H9 (cell line): ENCODE measurements at regions not wholly inside any gene's neighbourhood (a gene's known extent, or its start where the extent isn't known, plus 50 kb on each side); places are given as distances from the start of the nearest gene placed in this dataset.

ENCODE experiments used
- DNase-seq: peaks from one replicate; pipeline ENCODE4 v3.0.0-alpha.2; 2017
- H2AFZ ChIP-seq: one replicate; pipeline ENCODE4 v1.6.1; 2013; ENCODE audit warnings: mild to moderate bottlenecking, low read length, control low read depth, moderate library complexity
- H2AK5ac ChIP-seq: 2 replicates; pipeline ENCODE4 v1.6.1; 2013; ENCODE audit warnings: low read length, control low read depth, mixed read lengths; ENCODE audit not compliant: insufficient read length
- H2BK120ac ChIP-seq: one replicate; pipeline ENCODE4 v1.6.1; 2013; ENCODE audit warnings: low read depth, mild to moderate bottlenecking, low read length, control low read depth, inconsistent platforms; ENCODE audit not compliant: poor library complexity, severe bottlenecking
- H2BK12ac ChIP-seq: 2 replicates; pipeline ENCODE4 v1.6.1; 2013; ENCODE audit warnings: low read length, control low read depth, mixed read lengths, low read depth; ENCODE audit not compliant: insufficient read length
- H2BK15ac ChIP-seq: 2 replicates; pipeline ENCODE4 v1.6.1; 2013; ENCODE audit warnings: low read depth, low read length, control low read depth
- H2BK20ac ChIP-seq: one replicate; pipeline ENCODE4 v1.6.1; 2013; ENCODE audit warnings: low read depth, mild to moderate bottlenecking, low read length, control low read depth, inconsistent platforms; ENCODE audit not compliant: poor library complexity, severe bottlenecking
- H2BK5ac ChIP-seq: 2 replicates; pipeline ENCODE4 v1.6.1; 2013; ENCODE audit warnings: low read length, control low read depth, mixed read lengths; ENCODE audit not compliant: insufficient read length
- H3K14ac ChIP-seq: 2 replicates; pipeline ENCODE4 v1.6.1; 2013; ENCODE audit warnings: low read length, control low read depth; ENCODE audit not compliant: insufficient read depth
- H3K18ac ChIP-seq: 2 replicates; pipeline ENCODE4 v1.6.1; 2013; ENCODE audit warnings: low read depth, mild to moderate bottlenecking, mixed read lengths, low read length, control low read depth; ENCODE audit not compliant: insufficient read length
- H3K23ac ChIP-seq: 2 replicates; pipeline ENCODE4 v1.6.1; 2013; ENCODE audit warnings: low read length, control low read depth, mixed read lengths, low read depth; ENCODE audit not compliant: insufficient read length
- H3K23me2 ChIP-seq: 2 replicates; pipeline ENCODE4 v1.6.1; 2013; ENCODE audit warnings: low read depth, mild to moderate bottlenecking, mixed read lengths, low read length, control low read depth; ENCODE audit not compliant: insufficient read length, poor library complexity, severe bottlenecking
- H3K27ac ChIP-seq: 2 replicates; pipeline ENCODE4 v1.5.1; 2013; ENCODE audit warnings: low read length, control low read depth, mixed read lengths, low read depth; ENCODE audit not compliant: insufficient read length
- H3K27me3 ChIP-seq: 2 replicates; pipeline ENCODE4 v1.6.1; 2013; ENCODE audit warnings: low read length, control low read depth, inconsistent platforms; ENCODE audit not compliant: insufficient read depth
- H3K4ac ChIP-seq: 2 replicates; pipeline ENCODE4 v1.6.1; 2013; ENCODE audit warnings: low read depth, mild to moderate bottlenecking, control low read depth, inconsistent platforms, low read length, moderate library complexity
- H3K4me1 ChIP-seq: 2 replicates; pipeline ENCODE4 v1.6.1; 2013; ENCODE audit warnings: low read length, control low read depth, inconsistent platforms; ENCODE audit not compliant: insufficient read depth
- H3K4me2 ChIP-seq: 2 replicates; pipeline ENCODE4 v1.6.1; 2013; ENCODE audit warnings: low read length, control low read depth, mixed read lengths; ENCODE audit not compliant: insufficient read length, insufficient read depth
- H3K56ac ChIP-seq: 2 replicates; pipeline ENCODE4 v1.6.1; 2013; ENCODE audit warnings: low read depth, mild to moderate bottlenecking, mixed read lengths, low read length, control low read depth; ENCODE audit not compliant: insufficient read length
- H3K79me1 ChIP-seq: 2 replicates; pipeline ENCODE4 v1.6.1; 2013; ENCODE audit warnings: low read depth, mild to moderate bottlenecking, moderate library complexity, low read length, control low read depth, inconsistent platforms; ENCODE audit not compliant: insufficient read depth, poor library complexity, severe bottlenecking
- H3K79me2 ChIP-seq: 2 replicates; pipeline ENCODE4 v1.6.1; 2013; ENCODE audit warnings: low read length, control low read depth, inconsistent platforms; ENCODE audit not compliant: insufficient read depth
- H3K9ac ChIP-seq: 2 replicates; pipeline ENCODE4 v1.6.1; 2013; ENCODE audit warnings: low read length, control low read depth, mixed read lengths; ENCODE audit not compliant: insufficient read length; ENCODE audit errors: extremely low read depth
- H3K9me3 ChIP-seq: one replicate; pipeline ENCODE4 v1.6.1; 2013; ENCODE audit warnings: low read depth, low read length, inconsistent platforms; ENCODE audit not compliant: control insufficient read depth
- H3T11ph ChIP-seq: one replicate; pipeline ENCODE4 v1.6.1; 2013; ENCODE audit warnings: mild to moderate bottlenecking, low read length, control low read depth, inconsistent platforms
- H4K20me1 ChIP-seq: one replicate; pipeline ENCODE4 v1.6.1; 2013; ENCODE audit not compliant: control insufficient read depth, insufficient read length, insufficient read depth
- H4K5ac ChIP-seq: 2 replicates; pipeline ENCODE4 v1.6.1; 2013; ENCODE audit warnings: low read depth, mild to moderate bottlenecking, mixed read lengths, low read length, control low read depth; ENCODE audit not compliant: insufficient read length
- H4K8ac ChIP-seq: replicated peaks from 2 replicates; pipeline ENCODE4 v1.6.1; 2013; ENCODE audit warnings: low read length, control low read depth, mixed read lengths, low read depth; ENCODE audit not compliant: insufficient read length
- H4K91ac ChIP-seq: 2 replicates; pipeline ENCODE4 v1.6.1; 2013; ENCODE audit warnings: low read depth, mild to moderate bottlenecking, moderate library complexity, mixed read lengths, low read length, control low read depth; ENCODE audit not compliant: insufficient read length
- H3K27ac Mint-ChIP-seq, 3 experiments: 2 replicates in 2 of 3; 3 replicates in 1 of 3; pipeline ENCODE4 v1.8.0; 2020 to 2021; ENCODE audit warnings: mixed read lengths in 3 of 3, mild to moderate bottlenecking in 1 of 3, moderate library complexity in 1 of 3
- H3K27me3 Mint-ChIP-seq: 2 replicates; pipeline ENCODE4 v1.8.0; 2021; ENCODE audit warnings: low read depth, mild to moderate bottlenecking, moderate library complexity, mixed read lengths
- H3K36me3 Mint-ChIP-seq, 3 experiments: 2 replicates in 2 of 3; 3 replicates in 1 of 3; pipeline ENCODE4 v1.8.0; 2020 to 2021; ENCODE audit warnings: low read depth in 3 of 3, mixed read lengths in 3 of 3; ENCODE audit not compliant: insufficient read depth in 1 of 3
- H3K4me1 Mint-ChIP-seq, 2 experiments: 2 replicates each; pipeline ENCODE4 v1.8.0; 2020; ENCODE audit warnings: mixed read lengths in 2 of 2
- H3K4me3 Mint-ChIP-seq, 2 experiments: 2 replicates in 1 of 2; 3 replicates in 1 of 2; pipeline ENCODE4 v1.8.0; 2020 to 2021; ENCODE audit warnings: mild to moderate bottlenecking in 2 of 2, mixed read lengths in 2 of 2, moderate library complexity in 1 of 2
- H3K9me3 Mint-ChIP-seq, 2 experiments: 2 replicates in 1 of 2; 3 replicates in 1 of 2; pipeline ENCODE4 v1.8.0; 2020; ENCODE audit warnings: mild to moderate bottlenecking in 2 of 2, mixed read lengths in 2 of 2, moderate library complexity in 1 of 2
- WGBS: extraction: QIAGEN DNeasy Blood & Tissue Kit; methylation state at CpG from one replicate; pipeline ENCODE4 v1.1.7; 2013; ENCODE audit warnings: missing lambda C conversion rate, low lambda C conversion rate, mixed read lengths; ENCODE audit not compliant: insufficient read length; ENCODE audit errors: extremely low coverage; 5-methylcytosine and 5-hydroxymethylcytosine counted together
- TF ChIP-seq, protein P1 (sequence below): fragments of 200-600 bp; sonication (generic); conservative IDR thresholded peaks from 3 replicates; pipeline ENCODE4 v1.8.0; 2021; ENCODE audit warnings: antibody characterized with exemption, mild to moderate bottlenecking

- Histone ChIP-seq H3K79me1 (no peaks in the 10 kb centered on the region), H2BK120ac (no peak overlapping the region), H3K4ac (no peak overlapping the region), H3K4me1 (no peaks in the 10 kb centered on the region), H2AFZ (no peak overlapping the region), H2BK20ac (no peak overlapping the region), H3K56ac (no peak overlapping the region), H3K27ac (no peak overlapping the region), H3K14ac (no peak overlapping the region), H3K27me3 (no peaks in the 10 kb centered on the region), H2BK5ac (no peak overlapping the region), H4K5ac (no peak overlapping the region), H3T11ph (no peak overlapping the region), H3K23ac (no peak overlapping the region), H3K23me2 (no peaks in the 10 kb centered on the region), H3K4me2 (no peak overlapping the region), H3K18ac (no peak overlapping the region), H3K79me2 (no peaks in the 10 kb centered on the region), H3K9me3 (no peaks in the 10 kb centered on the region), H2AK5ac (no peak overlapping the region), H4K91ac (no peak overlapping the region), H2BK15ac (no peak overlapping the region), H2BK12ac (no peak overlapping the region), H4K20me1 (no peaks in the 10 kb centered on the region), H4K8ac (no peak overlapping the region), H3K9ac (no peak overlapping the region)
- peaks cover 16 to 17% of the 10 kb centered on the region in 2 experiments for H3K4me1 Mint-ChIP-seq
- TF ChIP-seq, protein P1, sequence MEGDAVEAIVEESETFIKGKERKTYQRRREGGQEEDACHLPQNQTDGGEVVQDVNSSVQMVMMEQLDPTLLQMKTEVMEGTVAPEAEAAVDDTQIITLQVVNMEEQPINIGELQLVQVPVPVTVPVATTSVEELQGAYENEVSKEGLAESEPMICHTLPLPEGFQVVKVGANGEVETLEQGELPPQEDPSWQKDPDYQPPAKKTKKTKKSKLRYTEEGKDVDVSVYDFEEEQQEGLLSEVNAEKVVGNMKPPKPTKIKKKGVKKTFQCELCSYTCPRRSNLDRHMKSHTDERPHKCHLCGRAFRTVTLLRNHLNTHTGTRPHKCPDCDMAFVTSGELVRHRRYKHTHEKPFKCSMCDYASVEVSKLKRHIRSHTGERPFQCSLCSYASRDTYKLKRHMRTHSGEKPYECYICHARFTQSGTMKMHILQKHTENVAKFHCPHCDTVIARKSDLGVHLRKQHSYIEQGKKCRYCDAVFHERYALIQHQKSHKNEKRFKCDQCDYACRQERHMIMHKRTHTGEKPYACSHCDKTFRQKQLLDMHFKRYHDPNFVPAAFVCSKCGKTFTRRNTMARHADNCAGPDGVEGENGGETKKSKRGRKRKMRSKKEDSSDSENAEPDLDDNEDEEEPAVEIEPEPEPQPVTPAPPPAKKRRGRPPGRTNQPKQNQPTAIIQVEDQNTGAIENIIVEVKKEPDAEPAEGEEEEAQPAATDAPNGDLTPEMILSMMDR = no peak
- no peak overlapping the region for H3K4me3 Mint-ChIP-seq
- no peak for DNase-seq
- WGBS = no CpG with 5 or more reads among the region's 9 CpGs
- no peaks in the 10 kb centered on the region for H3K36me3 Mint-ChIP-seq
- no peaks in the 10 kb centered on the region for H3K9me3 Mint-ChIP-seq
- H3K27me3 Mint-ChIP-seq = peaks cover 4% of the 10 kb centered on the region; the same call in 1 of the 2 replicates
- H3K27ac Mint-ChIP-seq = no peak overlapping the region
Measured at GRCh38 chr2:128748835-128749605, 430.4 kb upstream of the HS6ST1 start.
